GM12873 (cell line): ENCODE measurements at regions not wholly inside any gene's neighbourhood (a gene's known extent, or its start where the extent isn't known, plus 50 kb on each side); places are given as distances from the start of the nearest gene placed in this dataset.

Experiments
- TF ChIP-seq, protein P1 (sequence below): IDR thresholded peaks from 2 replicates; pipeline ENCODE4 v1.5.1; 2012; ENCODE audit warnings: low read depth, mild to moderate bottlenecking, moderate library complexity, low read length, control low read depth; ENCODE audit not compliant: insufficient read depth; ENCODE audit errors: missing control alignments

GRCh38 chr11:29751618-29752017 is 265.2 kb downstream of the KCNA4 start:
- TF ChIP-seq, protein P1, sequence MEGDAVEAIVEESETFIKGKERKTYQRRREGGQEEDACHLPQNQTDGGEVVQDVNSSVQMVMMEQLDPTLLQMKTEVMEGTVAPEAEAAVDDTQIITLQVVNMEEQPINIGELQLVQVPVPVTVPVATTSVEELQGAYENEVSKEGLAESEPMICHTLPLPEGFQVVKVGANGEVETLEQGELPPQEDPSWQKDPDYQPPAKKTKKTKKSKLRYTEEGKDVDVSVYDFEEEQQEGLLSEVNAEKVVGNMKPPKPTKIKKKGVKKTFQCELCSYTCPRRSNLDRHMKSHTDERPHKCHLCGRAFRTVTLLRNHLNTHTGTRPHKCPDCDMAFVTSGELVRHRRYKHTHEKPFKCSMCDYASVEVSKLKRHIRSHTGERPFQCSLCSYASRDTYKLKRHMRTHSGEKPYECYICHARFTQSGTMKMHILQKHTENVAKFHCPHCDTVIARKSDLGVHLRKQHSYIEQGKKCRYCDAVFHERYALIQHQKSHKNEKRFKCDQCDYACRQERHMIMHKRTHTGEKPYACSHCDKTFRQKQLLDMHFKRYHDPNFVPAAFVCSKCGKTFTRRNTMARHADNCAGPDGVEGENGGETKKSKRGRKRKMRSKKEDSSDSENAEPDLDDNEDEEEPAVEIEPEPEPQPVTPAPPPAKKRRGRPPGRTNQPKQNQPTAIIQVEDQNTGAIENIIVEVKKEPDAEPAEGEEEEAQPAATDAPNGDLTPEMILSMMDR: no peak

DNA sequence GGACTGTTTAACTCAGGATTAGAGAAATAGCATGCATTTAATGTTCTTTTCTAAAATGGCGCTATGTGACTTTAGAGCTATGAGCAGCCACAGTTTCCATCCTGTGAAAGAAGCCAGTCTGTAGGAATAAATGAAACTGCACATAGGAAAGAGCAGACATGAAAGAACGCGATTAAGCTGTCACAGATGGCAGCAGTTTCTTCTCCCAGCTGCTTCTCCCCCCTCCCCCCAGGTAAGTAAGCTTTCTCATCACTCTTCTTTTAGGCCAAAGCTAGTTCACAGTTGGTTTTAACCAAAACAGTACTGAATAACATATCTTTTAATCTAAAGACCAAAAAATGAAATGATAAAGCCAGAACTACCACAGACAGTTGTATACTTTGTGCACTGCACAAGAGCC is 266.4 kb downstream of the KCNA4 start:
- TF ChIP-seq, protein P1: no peak

DNA sequence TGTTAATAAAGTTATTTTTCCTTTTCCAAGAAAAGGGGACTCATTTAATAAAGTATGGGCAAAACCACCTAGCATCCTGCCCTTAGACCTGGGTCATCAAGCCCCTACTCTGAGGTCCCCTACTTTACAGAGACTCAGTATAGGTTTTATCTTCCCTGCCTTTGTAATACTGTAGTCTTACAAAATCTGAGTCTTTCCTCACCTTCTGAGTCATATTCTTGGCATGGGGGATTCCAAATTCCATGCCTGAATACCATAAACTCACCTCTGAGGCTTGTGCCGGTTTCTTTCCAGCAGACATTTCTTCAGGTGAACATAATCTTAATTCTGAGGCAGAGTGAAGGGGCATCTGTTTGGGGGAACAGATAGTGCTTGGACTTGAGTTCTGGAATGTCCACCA is 282.5 kb downstream of the KCNA4 start:
- TF ChIP-seq, protein P1: no peak

- TF ChIP-seq, protein P1: no peak
Measured at GRCh38 chr11:29713831-29714320, 303.0 kb downstream of the KCNA4 start.

DNA sequence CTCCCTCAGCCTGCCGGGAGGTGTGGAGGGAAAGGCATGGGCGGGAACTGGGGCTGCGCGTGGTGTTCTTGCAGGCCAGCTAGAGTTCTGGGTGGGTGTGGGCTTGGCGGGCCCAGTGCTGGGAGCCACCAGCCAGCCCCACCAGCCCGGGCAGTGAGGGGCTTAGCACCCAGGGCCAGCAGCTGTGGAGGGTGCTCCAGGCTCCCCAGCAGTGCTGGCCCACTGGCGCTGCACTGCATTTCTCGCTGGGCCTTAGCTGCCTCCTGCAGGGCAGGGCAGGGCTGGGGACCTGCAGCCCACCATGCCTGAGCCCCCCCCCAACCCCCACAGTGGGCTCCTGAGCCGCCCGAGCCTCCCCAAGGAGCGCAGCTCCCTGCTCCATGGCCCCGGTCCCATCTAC is 304.2 kb downstream of the KCNA4 start:
- TF ChIP-seq, protein P1: no peak

- TF ChIP-seq, protein P1: no peak
Measured at GRCh38 chr11:29707924-29708323, 308.9 kb downstream of the KCNA4 start.

DNA sequence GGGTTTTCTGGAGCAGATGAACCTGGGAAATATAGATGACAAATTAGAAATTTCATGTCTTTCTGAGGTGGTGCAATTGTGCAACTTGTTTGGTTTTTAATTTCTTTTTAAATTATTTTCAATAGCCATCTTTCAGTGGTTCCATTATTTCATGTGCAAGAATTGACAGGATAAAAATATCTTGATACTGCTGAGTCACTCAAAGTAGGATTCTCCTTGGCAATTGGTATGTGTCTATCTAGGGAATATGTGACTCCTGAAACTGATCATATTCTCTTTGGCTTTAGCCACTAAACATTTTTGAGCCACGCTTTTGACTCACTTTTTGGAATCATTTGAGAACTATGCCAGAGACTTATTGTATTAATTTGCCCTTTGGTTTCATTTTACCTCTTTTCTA is 331.5 kb downstream of the KCNA4 start:
- TF ChIP-seq, protein P1: no peak
